ENCODE measurements at regions not wholly inside any gene's neighbourhood (a gene's known extent, or its start where the extent isn't known, plus 50 kb on each side); places are given as distances from the start of the nearest gene placed in this dataset.
A peak's percentile ranks its signal among the peaks of the same experiment; 100 is the strongest.

DNA sequence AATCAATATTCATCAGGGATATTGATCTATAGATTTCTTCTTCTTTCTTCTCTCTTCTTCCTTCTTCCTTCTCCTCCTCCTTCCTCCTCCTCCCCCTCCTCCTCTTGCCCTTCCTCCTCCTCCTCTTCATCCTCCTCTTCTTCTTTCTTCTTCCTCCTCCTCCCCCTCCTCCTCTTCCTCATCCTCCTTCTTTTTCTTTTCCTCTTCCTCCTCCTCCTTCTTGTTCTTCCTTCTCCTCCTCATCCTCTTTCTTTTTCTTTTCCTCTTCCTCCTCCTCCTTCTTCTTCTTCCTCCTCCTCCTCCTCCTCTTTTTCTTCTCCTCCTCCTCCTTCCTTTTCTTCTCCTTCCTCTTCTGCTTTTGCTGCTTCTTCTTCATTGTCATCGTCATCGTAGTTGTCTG, 52.4 kb upstream of the SERINC1 start:
- Mint-ChIP-seq H3K4me3 (no peak overlapping the region), H3K4me1 (no peaks in the 10 kb centered on the region), H3K36me3 (peaks cover 0 to 10% (median 6%) of the 10 kb centered on the region in 3 donors), H3K9me3 (peaks cover 0 to 33% (median 6%) of the 10 kb centered on the region in 9 donors), H3K27ac (no peak overlapping the region), H3K27me3 (peaks cover 6 to 36% (median 16%) of the 10 kb centered on the region in 5 donors)
- POLR2A ChIA-PET, result no interaction called here
- no peak for ATAC-seq
- no peak for DNase-seq

DNA sequence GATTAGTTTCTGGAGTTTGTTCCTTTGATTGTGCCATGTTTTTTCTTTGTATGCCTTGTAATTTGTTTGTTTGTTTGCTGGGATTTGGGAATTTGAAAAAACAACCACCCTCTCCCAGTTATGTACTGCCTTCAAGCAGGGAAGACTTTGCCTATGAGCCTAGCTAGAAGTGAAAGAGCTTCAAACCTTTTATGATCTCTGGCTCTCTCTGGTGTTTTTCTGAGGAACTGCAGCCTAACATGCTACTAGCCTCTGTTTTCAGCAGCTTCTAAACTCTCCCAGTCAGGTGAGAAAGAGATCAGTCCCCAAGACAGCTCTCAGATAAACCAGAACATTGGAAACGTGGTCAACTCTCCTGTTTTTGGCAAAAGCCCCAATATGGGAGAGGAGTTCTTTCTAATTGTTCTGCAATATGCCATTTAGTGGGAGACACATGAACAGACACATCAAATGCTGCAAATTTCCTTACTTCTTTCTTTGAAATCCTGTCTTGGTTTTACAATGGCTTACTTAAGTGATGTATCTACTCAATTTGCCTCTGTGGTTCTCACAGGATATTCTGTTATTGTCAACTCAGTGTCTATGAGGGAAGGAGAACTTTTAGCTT, 58.9 kb upstream of the SERINC1 start:
- Mint-ChIP-seq H3K27me3 (peaks cover 8 to 31% (median 19%) of the 10 kb centered on the region in 5 donors), H3K36me3 (peaks cover 0 to 4% (median 2%) of the 10 kb centered on the region in 3 donors), H3K9me3 (peaks cover 0 to 13% (median 0%) of the 10 kb centered on the region in 9 donors), H3K27ac (no peak overlapping the region), H3K4me3 (no peak overlapping the region), H3K4me1 (peaks cover 0 to 3% (median 1%) of the 10 kb centered on the region in 4 donors)
- peak; percentile 76 to 90 for ATAC-seq
- DNase-seq, result peak; percentile 3 to 75 (median 64)
- POLR2A ChIA-PET, result no interaction called here

DNA sequence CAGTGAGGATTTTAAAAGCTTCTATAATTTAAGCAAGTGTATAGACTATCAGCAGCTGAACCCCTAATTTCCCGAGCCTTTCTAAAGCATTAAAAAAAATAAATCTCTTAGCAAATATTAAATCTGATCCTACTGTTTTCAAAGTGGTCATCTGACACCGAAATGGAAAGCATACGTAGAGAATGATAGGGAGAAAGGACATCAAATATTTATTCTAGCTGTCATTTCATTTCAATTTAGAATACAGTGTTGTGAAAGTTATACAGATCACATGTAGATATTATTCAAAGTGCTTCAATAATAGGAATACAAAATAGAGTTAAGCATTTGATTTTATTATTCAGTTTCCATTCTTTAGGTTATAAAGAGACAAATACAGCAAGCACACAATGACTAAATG, 61.9 kb upstream of the PKIB start:
- no peak for ATAC-seq
- peaks cover 0 to 1% (median 0%) of the 10 kb centered on the region in 9 donors for H3K9me3 Mint-ChIP-seq
- POLR2A ChIA-PET, result no interaction called here
- no peaks in the 10 kb centered on the region for H3K4me1 Mint-ChIP-seq
- peaks cover 0 to 3% (median 0%) of the 10 kb centered on the region in 3 donors for H3K36me3 Mint-ChIP-seq
- no peak for DNase-seq
- no peak overlapping the region for H3K4me3 Mint-ChIP-seq
- H3K27me3 Mint-ChIP-seq, result peaks cover 0 to 7% (median 2%) of the 10 kb centered on the region in 5 donors
- no peak overlapping the region for H3K27ac Mint-ChIP-seq

DNA sequence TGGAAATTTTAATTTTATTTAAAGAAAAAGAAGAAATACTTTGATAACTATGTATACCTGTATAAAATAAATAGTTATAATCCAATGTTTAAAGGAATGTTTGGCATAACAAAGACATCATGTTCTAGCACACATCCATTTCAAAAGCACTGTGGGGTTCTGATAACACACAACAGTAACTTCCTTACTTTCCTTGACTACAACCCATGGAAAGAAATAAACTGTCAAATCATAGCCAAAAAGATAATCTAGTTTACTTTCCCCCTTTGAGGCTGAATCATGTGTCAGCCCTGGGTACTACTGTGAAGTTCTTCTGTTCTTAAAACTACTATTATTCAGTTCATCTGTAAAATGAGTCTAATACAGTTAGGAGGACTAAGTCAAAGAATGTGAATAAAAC, 61.4 kb upstream of the PKIB start:
- Mint-ChIP-seq H3K4me1 (no peaks in the 10 kb centered on the region), H3K36me3 (peaks cover 0 to 3% (median 0%) of the 10 kb centered on the region in 3 donors), H3K27ac (no peak overlapping the region), H3K4me3 (no peak overlapping the region), H3K9me3 (no peaks in the 10 kb centered on the region), H3K27me3 (peaks cover 0 to 7% (median 2%) of the 10 kb centered on the region in 5 donors)
- ATAC-seq (no peak), DNase-seq (no peak)
- POLR2A ChIA-PET, result no interaction called here

DNA sequence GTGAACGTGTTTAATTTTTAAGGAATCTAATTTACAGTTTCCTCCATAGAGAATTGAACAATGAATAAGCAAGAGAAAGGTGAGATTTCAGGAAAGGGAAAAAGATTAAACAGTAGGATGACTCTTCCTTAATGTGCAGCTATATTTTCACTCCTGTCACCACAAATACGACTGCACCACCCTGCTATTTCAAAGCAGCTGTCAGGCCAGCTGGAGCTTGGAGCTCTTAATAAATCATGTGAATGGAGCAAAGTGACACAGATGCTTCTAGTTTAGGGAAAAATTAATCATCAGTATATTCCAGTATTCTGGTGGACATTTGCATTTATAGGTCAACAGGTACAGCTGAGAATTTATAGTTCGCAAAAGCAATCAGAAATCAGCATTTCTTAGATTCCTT, 56.5 kb upstream of the PKIB start:
- H3K9me3 Mint-ChIP-seq, result peaks cover 0 to 3% (median 1%) of the 10 kb centered on the region in 9 donors
- POLR2A ChIA-PET, result no interaction called here

DNA sequence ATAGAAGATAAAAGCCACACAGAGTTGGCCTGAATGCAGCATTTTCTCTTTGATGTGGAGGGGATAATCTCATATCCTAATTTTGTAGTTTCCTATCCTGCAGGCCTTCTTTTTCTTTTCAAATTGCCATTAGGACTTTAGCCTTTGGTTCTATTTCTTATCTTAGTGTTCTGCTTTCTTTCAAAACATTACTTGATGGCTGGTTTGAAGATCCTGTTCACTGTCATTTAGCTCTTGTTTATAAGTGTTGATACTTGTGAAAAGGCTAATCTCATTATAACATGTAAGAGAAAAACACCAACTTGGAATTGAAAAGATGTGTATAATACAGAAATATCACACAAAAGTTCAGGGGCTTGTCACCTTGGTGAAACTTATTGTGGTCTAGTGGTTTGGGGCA, 54.6 kb upstream of the PKIB start:
- no peak for DNase-seq
- POLR2A ChIA-PET, result no interaction called here
- no peak for ATAC-seq
- peaks cover 0 to 3% (median 2%) of the 10 kb centered on the region in 5 donors for H3K27me3 Mint-ChIP-seq
- peaks cover 0 to 5% (median 3%) of the 10 kb centered on the region in 3 donors for H3K36me3 Mint-ChIP-seq
- H3K9me3 Mint-ChIP-seq, result peaks cover 0 to 15% (median 4%) of the 10 kb centered on the region in 9 donors
- no peak overlapping the region for H3K27ac Mint-ChIP-seq
- no peaks in the 10 kb centered on the region for H3K4me1 Mint-ChIP-seq
- H3K4me3 Mint-ChIP-seq, result no peak overlapping the region

More for the DNA sequence above, 56.5 kb upstream of the PKIB start:
- no peak overlapping the region for H3K27ac Mint-ChIP-seq
- ATAC-seq, result no peak
- peaks cover 0 to 3% (median 2%) of the 10 kb centered on the region in 5 donors for H3K27me3 Mint-ChIP-seq
- DNase-seq, result no peak
- H3K4me1 Mint-ChIP-seq, result no peaks in the 10 kb centered on the region
- no peak overlapping the region for H3K4me3 Mint-ChIP-seq
- H3K36me3 Mint-ChIP-seq, result peaks cover 0 to 3% (median 3%) of the 10 kb centered on the region in 3 donors

DNA sequence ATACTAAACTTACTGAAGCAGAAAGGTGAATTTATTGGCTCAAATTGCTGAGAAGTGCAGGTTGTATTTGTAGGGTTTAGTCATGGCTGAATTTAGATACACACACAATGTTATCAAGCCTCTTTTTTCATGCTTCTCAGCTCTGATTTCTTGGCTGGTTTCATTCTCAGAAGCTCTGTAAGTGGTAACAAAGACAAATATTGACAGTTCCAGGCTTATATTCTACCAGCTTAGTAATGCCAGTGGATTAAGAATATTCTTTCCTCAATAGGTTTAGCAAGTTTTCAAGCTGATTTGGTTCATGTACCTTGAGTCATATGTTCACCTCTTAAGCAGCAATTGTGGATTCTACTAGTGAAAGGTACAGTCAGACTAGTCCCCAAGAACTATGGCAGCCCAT, 52.1 kb upstream of the PKIB start:
- no peak overlapping the region for H3K27ac Mint-ChIP-seq
- no peak for DNase-seq
- peaks cover 0 to 6% (median 0%) of the 10 kb centered on the region in 5 donors for H3K27me3 Mint-ChIP-seq
- H3K4me3 Mint-ChIP-seq, result no peak overlapping the region
- peaks cover 4 to 14% (median 10%) of the 10 kb centered on the region in 3 donors for H3K36me3 Mint-ChIP-seq
- no peaks in the 10 kb centered on the region for H3K4me1 Mint-ChIP-seq
- no peak for ATAC-seq
- POLR2A ChIA-PET, result no interaction called here
- H3K9me3 Mint-ChIP-seq, result peaks cover 9 to 40% (median 23%) of the 10 kb centered on the region in 9 donors

Data from naive thymus-derived CD8-positive, alpha-beta T cell (primary cell).